HG02763 (cell line): ENCODE measurements at regions not wholly inside any gene's neighbourhood (a gene's known extent, or its start where the extent isn't known, plus 50 kb on each side); places are given as distances from the start of the nearest gene placed in this dataset.
"Not testable (repeated sequence)": the region's sequence is repeated elsewhere in the genome, so short reads cannot be mapped to it uniquely, and the experiment has no call there.

ENCODE experiments used
- ATAC-seq: cut with Tn5 transposase; IDR thresholded peaks from one replicate; pipeline ENCODE4 v1.9.1; 2021; ENCODE audit warnings: mild to moderate bottlenecking, moderate library complexity; ENCODE audit not compliant: unreplicated experiment

DNA sequence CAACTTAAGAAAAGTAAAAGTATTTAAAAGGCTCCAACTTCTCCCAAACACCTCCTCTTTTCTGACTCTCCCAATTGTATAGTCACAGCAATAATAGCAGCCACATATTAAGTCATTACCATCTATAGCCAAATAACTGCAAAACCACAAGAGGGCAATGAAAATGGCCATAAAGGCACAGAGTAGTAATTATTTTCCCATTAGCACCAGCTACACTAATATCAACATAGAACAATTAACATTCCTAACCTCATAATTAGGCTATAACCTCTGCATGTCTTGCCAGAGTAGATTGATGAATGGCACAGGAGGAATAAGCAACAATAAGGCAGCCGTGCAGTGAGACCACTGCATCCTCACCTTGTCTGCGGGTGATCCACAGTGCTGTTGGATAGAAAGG, 226.4 kb upstream of the SERP2 start:
- no peak for ATAC-seq

DNA sequence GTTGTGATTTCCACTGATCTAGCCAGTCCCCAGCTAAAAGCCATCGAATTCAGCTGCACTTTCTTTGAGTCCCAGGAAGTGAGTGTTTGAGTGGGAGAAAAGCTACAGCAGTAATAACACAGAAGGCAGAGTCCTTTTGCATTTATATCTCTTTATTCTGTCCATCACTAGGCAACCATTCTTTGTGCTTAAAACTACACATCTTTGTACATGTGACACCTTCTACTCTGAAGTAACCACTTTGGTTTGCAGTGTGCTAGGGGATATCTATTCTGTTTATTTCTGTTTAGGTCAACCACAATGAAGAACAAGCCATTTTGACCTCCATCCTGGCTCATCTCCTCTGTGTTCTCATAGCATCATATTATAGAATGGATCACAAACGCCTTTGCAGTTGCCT, 226.0 kb upstream of the SERP2 start:
- no peak for ATAC-seq

DNA sequence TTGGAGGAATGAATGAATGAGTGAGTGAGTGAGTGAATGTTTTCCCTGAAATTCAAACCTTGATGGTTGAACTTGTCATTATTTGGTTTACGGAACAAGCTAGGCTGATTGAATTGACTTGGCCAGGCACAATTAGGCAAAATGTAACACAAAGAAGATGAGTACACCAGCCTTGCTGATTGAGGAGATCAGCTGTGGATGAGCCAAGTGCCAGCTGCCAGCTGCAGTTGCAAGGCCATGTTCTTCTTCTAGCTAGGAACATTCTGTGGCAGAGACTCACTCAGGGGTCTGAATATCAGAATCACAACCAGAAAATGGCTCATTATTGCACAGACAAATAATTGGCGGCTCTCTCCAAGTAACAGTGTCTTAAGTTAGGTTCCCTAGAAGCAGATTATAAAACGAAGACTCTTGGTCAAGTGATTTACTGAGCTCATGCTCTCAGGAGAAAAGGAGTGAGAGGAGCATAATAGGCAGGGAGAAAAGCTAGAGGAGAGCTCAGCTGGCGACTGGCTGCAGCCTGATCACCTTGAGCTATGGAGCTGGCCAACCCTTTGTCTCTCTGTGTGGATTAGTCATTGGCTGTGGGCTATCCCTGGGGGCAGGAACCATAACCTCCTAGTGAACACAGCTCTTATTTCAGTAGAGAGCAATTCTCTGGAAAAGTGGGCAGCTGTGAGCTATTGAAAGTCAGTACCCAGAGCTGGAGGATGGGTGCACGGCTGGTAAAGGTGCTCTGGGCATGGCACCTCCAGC, 225.3 kb upstream of the SERP2 start:
- no peak for ATAC-seq

DNA sequence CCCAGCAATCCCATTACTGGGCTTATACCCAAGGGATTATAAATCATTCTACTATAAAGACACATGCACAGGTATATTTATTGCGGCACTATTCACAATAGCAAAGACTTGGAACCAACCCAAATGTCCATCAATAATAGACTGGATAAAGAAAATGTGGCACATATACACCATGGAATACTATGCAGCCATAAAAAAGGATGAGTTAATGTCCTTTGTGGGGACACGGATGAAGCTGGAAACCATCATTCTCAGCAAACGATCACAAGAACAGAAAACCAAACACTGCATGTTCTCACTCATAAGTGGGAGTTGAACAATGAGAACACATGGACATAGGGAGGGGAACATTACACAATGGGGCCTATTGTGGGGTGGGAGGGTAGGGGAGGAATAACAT, 224.4 kb upstream of the SERP2 start:
- ATAC-seq, result not testable (repeated sequence)

DNA sequence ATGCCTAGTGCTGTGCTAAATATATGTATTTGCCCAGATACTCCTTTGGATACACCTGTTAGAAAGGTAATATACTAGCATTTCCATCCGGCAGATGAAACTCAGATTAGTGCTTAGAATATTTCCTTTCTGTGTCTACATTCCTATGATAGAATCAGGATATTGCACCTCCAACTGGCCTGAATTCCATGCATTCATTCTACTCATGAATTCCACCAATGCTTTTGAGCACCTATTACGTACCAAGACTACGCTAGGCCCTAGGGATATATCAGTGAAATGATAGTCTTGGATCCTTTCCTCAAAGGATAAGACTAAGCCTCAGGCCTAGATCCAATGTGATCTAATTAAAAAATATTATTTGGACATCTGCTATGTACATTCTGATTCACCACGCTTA, 223.8 kb upstream of the SERP2 start:
- ATAC-seq, result no peak

DNA sequence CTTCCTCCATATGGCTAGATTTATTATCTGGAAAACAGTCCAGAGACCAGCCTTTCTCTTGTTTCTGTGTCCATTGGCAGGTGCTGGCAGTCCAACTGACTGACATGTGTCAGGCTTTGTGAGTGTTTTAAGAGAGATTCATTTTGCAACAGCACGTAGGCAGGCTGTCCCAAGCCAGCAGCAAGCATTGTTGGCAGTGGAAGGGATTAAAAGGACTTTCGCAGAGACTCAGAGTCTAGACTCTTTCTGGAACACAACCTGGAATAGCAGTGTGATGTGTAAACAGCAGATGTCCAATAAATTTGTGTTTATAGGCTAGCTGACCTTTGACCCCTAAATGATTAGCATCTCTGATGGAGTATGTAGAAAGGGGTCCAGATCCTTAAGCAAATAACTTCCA, 222.2 kb upstream of the SERP2 start:
- no peak for ATAC-seq

DNA sequence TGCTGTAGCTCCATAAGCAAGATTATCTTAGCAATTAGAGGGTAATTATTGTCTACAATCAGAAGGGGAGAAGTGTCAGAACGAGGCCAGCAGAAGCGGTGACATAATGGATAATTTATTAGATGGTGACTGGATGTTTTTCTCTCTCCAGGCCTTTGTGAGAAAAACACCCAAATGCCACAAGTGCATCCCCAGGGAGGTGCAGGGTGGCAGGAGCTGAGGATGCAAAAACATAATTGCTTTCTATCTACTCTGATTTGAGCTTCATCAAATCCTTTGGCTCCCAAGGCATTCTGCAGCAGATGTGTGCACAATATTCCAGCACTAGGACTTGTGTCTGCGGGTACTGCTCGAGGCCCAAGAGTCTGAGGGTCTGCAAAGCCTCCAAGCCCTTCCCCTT, 220.1 kb upstream of the SERP2 start:
- no peak for ATAC-seq

DNA sequence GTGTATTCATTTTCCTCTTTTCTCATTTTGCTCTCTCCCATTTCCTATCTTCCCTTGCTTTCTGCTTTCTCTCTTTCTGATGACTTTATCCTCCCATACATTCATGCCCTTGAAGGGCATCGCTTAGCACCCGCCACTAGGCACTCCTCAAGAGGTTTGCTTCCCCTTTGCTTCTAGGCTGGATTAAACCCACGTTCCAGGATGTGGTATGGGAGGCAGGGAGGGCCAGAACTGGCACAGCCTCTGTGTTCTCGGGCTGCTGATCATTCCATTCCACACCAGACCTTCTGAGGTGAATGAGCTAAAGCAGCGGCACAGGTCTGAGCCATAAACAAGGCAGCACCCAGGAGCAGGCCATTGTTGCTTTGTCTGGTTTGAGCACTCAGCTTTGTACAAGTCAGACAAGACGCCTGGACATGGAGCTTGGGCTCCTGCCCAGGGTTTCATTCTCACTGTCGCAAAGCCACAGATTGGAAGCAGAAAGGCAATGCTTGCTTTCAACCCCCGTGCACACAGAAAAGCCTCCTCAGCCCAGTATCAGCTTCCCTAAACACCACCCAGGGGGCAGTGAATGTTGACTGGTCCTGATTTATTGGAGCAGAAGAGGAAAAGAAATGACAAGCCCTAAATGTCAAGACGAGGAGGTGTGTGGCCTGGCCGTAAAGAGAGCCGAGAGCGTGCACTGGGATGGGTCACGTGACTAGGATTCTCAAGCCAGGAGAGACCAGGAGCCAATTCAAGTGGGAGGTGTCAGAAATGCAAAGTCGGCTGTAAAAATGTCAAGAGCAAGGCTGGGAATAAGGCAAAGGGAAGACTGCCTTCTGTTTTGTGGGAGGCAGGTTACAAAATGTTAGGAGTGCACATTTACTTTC, 218.0 kb upstream of the SERP2 start:
- ATAC-seq, result no peak

DNA sequence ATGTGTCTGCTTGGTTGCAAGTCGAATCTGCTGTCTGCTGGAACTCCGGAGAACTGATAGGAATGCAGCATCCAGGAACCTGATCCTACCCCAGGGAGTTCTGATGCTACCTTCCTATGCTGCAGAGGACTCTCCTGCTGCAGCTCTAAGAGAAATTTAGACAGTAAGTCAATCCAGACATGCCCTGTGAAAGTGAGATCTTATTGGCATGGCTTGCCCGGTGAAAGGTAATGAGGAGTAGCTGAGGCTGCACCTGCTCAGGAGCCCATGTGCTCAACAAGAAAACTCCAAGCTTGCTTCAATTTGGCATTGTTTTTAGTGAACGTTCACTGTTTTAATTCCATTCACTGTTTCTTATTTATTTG, 217.3 kb upstream of the SERP2 start:
- ATAC-seq, result no peak

DNA sequence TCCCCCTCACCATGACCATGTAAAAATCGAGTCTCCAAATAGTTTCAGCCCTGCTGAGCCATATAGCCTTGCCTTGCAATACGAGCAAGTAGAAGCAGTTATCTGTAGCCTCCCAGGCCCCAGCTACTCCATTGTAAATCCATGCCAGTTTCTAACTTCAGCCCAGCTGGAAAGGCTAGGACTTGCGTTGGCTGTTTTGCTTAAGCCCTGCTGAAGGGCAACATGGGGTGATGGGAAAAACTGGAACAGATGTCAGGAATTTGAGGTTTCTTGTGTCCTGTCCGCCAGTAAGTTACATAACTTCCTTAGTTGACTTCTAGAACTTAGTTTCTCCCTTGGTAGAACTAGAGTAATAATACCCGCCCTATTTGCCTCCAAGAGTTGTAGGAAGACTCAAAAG, 216.0 kb upstream of the SERP2 start:
- ATAC-seq, result no peak

DNA sequence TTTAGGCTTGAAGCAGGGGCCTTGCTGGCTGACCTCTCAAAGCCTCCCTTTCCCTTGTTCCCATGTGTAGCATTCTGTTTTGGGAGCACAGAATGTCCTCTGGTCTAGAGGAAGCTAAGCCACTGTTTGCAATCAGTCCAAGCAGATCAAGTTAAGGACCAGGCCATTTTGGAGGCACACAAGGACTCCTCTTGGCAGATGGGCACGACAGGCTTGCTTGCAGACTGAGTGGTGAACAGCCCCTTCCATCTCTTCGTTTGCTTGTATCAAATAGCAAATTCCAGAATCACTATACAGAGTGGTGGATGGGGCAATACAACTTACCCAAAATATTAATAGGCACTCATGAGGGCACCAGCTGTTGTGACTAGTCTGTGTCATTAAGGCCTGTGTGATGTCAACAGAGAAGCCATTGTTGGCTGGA, 215.5 kb upstream of the SERP2 start:
- no peak for ATAC-seq

DNA sequence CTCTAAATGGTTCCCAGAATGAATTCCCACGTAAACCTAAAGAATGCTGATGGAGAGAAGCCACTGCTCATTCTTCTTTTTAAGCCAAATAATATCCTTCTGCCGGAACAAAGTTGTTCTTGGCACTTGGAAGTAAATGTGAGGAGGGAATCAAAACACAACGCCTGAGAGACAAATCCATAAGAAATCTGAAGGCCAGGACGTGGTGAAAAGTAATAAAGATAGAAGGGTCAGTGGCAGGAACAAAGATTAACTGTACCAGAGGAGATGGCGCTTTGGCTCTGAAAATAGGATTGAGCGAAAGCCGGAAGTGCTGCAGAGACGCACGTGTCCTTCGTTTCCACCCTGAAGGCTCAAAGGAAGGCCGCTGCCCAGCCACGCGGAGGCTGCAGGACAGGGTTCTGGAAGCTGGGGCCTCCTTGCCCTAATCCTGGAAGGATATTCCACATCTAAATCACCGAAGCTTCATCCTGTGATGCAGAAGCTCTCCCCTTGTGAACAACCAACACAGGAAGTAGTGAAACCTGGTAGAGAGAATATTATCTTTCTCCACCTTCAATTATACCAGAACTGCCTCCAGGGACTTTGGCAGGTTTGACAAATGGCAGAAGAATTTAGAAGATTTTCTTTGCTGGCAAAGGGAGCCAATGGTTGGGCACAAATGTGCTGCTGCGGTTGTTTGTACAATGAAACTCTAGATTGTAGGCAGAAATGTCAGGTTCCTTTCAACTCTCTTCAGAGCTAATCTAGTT, 214.6 kb upstream of the SERP2 start:
- ATAC-seq, result no peak

DNA sequence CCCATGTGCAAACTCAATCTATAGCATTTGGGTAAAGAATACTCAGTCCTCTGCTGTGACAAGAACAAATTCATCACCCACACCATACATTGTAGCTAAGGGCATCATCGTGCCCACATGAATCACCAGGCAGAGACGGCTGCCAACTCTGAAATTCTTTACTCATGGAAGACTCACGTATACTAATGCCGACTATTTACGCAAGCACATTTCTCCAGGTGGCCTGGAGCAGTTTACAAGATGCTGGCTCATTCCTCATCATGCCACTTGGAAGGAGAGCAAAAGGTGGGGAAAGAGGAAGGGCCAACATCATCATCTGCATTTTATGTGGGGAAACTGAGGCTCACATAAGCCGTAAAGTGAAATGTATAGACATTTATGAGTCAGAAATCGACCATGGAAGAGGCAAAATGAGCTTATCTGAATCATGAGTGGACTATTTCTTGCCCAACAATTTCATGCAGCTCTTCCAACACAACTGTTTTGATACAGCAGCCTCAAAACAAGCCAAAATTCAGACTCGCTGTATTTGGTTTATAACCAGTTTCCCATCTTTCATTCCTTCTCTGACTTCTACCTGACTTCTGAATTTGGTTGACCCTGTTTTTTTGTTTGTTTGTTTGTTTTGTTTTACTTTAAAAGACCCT, 213.9 kb upstream of the SERP2 start:
- ATAC-seq, result no peak

DNA sequence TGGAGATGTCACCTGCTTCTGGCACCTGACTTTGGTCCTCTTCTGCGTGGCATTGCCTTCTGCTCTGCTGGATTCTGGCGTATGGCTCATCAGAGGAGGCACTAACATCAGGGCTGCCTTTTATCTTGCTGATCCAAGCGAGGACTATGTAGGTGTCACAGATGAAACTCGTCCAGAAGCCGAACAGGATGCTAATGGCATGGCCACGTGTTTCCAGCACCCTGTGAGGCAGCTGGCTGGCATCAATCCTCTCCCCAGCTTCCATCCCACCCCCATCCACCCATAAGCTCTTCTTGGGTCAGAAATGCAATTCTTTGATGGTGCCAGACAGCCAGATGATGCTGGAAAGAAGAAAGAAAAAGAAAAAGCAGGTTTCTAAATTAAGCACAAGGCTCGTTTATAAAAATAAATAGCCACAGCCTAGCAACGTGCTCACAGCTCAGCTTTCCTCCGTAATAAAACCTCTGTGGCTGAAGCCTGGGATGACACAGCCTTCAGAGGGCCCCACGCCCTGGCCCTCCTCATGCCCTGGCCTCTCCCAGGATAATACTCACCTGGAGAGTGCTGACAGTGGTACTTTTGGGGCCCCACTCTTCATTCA, 212.9 kb upstream of the SERP2 start:
- ATAC-seq, result no peak

DNA sequence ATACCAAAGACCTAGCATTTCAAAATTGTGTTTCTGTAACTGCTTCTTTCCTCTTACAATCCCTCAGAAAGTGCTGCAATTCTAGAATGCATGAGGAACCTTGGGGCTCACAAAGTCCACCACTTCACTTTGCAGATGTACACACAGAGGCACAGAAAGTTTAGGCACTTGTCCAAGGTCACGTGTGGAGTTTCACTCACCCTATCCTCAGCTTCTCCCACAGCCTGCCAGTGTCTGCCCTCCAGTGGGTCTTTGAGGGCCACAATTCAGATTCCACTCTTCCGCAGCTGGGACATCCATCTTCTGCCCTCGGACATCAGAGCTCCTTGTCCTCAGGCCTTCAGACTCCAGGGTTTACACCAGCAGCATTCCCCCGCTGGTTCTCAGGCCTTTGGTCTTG, 210.5 kb upstream of the SERP2 start:
- ATAC-seq, result no peak

DNA sequence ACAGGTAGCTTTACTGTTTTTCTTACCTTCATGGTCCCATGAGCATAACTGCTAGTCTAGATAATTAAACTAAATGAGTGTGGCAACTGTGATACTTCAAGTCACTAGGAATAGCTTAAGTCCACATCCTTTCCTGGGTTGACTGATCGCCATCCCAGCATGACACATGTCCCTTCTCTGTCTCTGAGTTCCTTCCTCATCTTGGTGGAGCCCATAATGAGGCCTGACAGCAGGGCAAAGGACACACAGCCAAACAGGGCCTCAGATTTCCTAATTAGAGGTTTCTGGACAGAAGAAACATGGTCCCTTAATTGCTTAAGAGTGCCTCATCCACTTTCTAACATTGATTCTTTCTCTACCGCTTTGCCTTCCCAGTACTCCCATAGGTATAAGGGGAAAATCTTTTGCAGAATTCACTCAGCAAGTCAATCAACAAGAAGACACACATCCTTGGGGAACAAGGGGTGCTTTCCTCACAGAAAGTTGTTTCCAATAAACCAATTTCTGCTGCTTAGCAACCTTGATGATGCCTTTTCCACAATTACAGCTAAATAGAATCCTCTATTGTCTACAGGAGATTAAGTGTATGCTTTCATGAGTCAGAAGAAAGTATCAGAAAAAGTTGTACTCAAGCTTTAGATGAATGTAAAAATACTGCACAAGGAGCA, 208.3 kb upstream of the SERP2 start:
- ATAC-seq, result no peak

DNA sequence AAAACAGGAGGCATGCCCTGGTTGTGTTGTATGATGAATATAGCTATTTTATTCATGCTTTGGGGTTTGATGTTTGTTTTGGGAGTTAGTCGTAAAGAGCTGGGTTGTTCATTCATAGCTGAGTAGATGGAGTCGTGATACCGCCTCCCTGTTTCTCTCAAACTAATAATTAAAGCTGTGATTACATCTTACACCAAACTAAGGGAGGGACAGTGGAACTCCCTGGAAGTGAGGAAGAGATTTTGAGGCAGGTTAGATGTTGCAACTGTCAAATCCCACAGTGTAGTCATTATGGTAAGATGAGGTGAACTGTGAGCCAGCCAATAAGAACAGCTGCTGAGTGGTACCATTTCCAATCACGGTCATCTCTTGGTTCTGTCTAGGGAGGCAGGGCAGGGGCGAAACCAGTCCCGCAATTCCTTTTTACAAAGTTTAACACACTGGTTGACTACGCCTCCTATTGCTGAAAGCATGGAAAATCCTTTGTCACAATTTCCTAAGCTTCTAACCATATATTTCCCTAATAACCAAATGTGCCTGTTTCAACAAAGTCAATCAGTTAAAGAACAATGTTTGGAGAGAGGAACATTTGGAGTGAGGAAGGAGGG, 207.6 kb upstream of the SERP2 start:
- ATAC-seq, result no peak

DNA sequence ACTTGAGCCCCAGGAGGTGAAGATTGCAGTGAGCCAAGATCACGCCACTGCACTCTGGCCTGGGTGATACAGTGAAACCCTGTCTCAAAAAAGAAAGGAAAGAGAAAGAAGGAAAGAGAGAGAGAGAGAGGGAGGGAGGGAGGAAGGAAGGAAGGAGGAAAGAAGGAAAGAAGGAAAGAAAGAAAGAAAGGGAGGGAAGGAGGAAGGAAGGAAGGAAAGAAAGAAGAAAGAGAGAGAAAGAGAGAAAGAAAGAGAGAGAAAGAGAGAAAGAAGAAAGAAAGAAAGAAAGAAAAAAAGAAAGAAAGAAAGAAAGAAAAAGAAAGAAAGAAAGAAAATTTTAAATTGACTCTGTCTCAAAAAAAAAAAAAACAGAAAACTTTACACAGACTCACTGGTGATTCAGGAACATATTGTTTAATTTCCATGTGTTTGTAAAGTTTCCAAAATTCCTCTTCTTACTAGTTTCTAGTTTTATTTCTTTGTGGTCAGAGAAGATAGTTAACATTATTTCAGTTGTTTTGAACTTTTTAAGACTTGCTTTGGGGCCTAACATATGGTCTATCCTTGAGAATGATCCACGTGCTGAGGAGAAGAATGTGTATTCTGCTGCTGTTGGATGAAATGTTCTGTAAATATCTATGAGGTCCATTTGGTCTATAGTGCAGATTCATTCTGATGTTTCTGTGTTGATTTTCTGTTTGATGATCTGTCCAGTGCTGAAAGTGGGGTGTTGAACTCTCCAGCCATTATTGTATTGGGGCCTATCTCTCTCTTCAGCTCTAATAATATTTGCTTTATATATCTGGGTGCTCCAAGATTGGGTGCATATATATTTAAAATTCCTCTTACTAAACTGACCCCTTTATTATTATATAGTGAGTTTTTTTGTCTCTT, 204.4 kb upstream of the SERP2 start:
- ATAC-seq, result no peak

DNA sequence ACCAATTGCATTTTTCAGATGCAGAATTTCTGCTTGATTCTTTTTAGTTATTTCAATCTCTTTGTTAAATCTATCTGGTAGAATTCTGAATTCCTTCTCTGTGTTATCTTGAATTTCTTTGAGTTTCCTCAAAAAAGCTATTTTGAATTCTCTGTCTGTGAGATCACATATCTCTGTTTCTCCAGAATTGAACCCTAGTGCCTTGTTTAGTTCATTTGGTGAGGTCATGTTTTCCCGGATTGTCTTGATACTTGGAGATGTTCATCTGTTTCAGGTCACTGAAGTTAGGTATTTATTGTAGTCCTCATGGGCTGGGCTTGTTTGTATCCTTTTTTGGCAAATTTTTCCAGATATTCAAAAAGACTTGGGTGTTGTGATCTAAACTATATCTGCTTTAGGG, 202.9 kb upstream of the SERP2 start:
- ATAC-seq, result no peak
